Endothelial cell of umbilical vein (primary cell): ENCODE measurements at regions not wholly inside any gene's neighbourhood (a gene's known extent, or its start where the extent isn't known, plus 50 kb on each side); places are given as distances from the start of the nearest gene placed in this dataset.
"Not testable (repeated sequence)": the region's sequence is repeated elsewhere in the genome, so short reads cannot be mapped to it uniquely, and the experiment has no call there.

Source experiments
- BruUV-seq: library from RNA; stranded (reverse); fragments of 400-500 nt; replicated peaks from 2 replicates; lab custom pipeline; 2021; lab: Mats Ljungman, UMichigan
- CTCF ChIA-PET: fragments of 300-600, 350-600 bp; sonication (Branson Sonifier 250); formaldehyde crosslinking; loops from one replicate; lab custom pipeline; 2021; ENCODE audit warnings: antibody characterized with exemption, inconsistent platforms; lab: Charles Lee
- POLR2A ChIA-PET: fragments of 300-600, 350-600 bp; sonication (Branson Sonifier 250); formaldehyde crosslinking; loops from one replicate; lab custom pipeline; 2021; ENCODE audit warnings: antibody characterized with exemption, inconsistent platforms; lab: Charles Lee
- DNase-seq: peaks from one replicate; pipeline ENCODE4 v3.0.0-alpha.2; 2011; ENCODE audit warnings: low read depth, low spot score
- FAIRE-seq: peaks from 2 replicates; lab custom pipeline; 2011; peaks lifted over from hg19 to GRCh38; lab: Jason Lieb, UNC
- H2AFZ ChIP-seq: 2 replicates; pipeline ENCODE4 v1.6.0; 2012; ENCODE audit warnings: low read depth, low read length, control low read depth, inconsistent platforms
- H3K27ac ChIP-seq: 2 replicates; pipeline ENCODE4 v1.5.1; 2011; ENCODE audit warnings: low read depth, mild to moderate bottlenecking, control low read depth, low read length, moderate library complexity; ENCODE audit not compliant: insufficient read depth
- H3K27me3 ChIP-seq, 2 experiments: 2 replicates each; pipeline versions ENCODE4 v1.6.0 to v1.6.1; 2011; ENCODE audit warnings: low read length in 2 of 2, mixed read lengths in 1 of 2; ENCODE audit not compliant: control insufficient read depth in 2 of 2, insufficient read depth in 2 of 2
- H3K36me3 ChIP-seq, 2 experiments: 2 replicates in 1 of 2; 3 replicates in 1 of 2; pipeline ENCODE4 v1.5.1; 2011; ENCODE audit warnings: low read length in 2 of 2, mild to moderate bottlenecking in 1 of 2, moderate library complexity in 1 of 2; ENCODE audit not compliant: control insufficient read depth in 2 of 2, insufficient read depth in 2 of 2; ENCODE audit errors: extremely low read depth in 1 of 2
- H3K4me1 ChIP-seq: 3 replicates; pipeline ENCODE4 v1.5.1; 2011; ENCODE audit warnings: mild to moderate bottlenecking, low read length; ENCODE audit not compliant: control insufficient read depth, insufficient read depth; ENCODE audit errors: extremely low read depth
- H3K4me2 ChIP-seq: 2 replicates; pipeline ENCODE4 v1.6.1; 2011; ENCODE audit warnings: low read length, control low read depth, mixed read lengths; ENCODE audit not compliant: insufficient read depth
- H3K4me3 ChIP-seq, 3 experiments: fragments of 200-600 bp in 1 of 3; sonication (generic), shearing (Covaris generic) in 1 of 3; replicated peaks in 1 of 3; 2 replicates each; pipeline ENCODE4 v1.5.1; 2011 to 2016; ENCODE audit warnings: control low read depth in 3 of 3, low read length in 3 of 3, mild to moderate bottlenecking in 2 of 3, inconsistent platforms in 1 of 3, low read depth in 1 of 3, moderate library complexity in 1 of 3; ENCODE audit not compliant: insufficient read depth in 1 of 3
- H3K79me2 ChIP-seq: 2 replicates; pipeline ENCODE4 v1.6.0; 2012; ENCODE audit warnings: low read length, inconsistent platforms; ENCODE audit not compliant: control insufficient read depth, insufficient read depth
- H3K9ac ChIP-seq: replicated peaks from 2 replicates; pipeline ENCODE3; 2011; ENCODE audit warnings: low read length, control low read depth; ENCODE audit not compliant: insufficient read depth; ENCODE audit errors: extremely low read depth
- H3K9me1 ChIP-seq: replicated peaks from 3 replicates; pipeline ENCODE4 v1.6.0; 2011; ENCODE audit warnings: mild to moderate bottlenecking, low read length; ENCODE audit not compliant: control insufficient read depth, insufficient read depth; ENCODE audit errors: extremely low read depth
- H3K9me3 ChIP-seq: replicated peaks from 2 replicates; pipeline ENCODE4 v1.5.1; 2012; ENCODE audit warnings: low read length, inconsistent platforms; ENCODE audit not compliant: control insufficient read depth, insufficient read depth
- H4K20me1 ChIP-seq: replicated peaks from 2 replicates; pipeline ENCODE3; 2011; ENCODE audit warnings: mild to moderate bottlenecking, low read length; ENCODE audit not compliant: control insufficient read depth, insufficient read depth; ENCODE audit errors: extremely low read depth
- EZH2 ChIP-seq: IDR thresholded peaks from 2 replicates; pipeline ENCODE4 v1.6.1; 2012; ENCODE audit warnings: borderline replicate concordance, low read depth, mild to moderate bottlenecking, moderate library complexity, low read length, inconsistent platforms; ENCODE audit not compliant: severe bottlenecking
- FOS ChIP-seq: IDR thresholded peaks from 2 replicates; pipeline ENCODE4 v1.6.1; 2011; ENCODE audit warnings: mild to moderate bottlenecking, low read length, moderate library complexity, borderline replicate concordance; ENCODE audit not compliant: insufficient read depth
- GATA2 ChIP-seq: IDR thresholded peaks from 2 replicates; pipeline ENCODE4 v1.7.0; 2011; ENCODE audit warnings: low read depth, mild to moderate bottlenecking, moderate library complexity, mixed read lengths, low read length; ENCODE audit not compliant: insufficient read length, insufficient read depth
- JUN ChIP-seq: IDR thresholded peaks from 2 replicates; pipeline ENCODE4 v1.6.1; 2011; ENCODE audit warnings: borderline replicate concordance, low read depth; ENCODE audit not compliant: insufficient read length, insufficient read depth
- MYC ChIP-seq: IDR thresholded peaks from one replicate; pipeline ENCODE4 v1.6.1; 2011; ENCODE audit warnings: mild to moderate bottlenecking, low read depth, low read length
- POLR2A ChIP-seq: IDR thresholded peaks from 2 replicates; pipeline ENCODE4 v1.6.1; 2012; ENCODE audit warnings: low read depth, mild to moderate bottlenecking, control low read depth, low read length
- POLR2AphosphoS5 ChIP-seq: IDR thresholded peaks from 2 replicates; pipeline ENCODE4 v1.6.1; 2012; ENCODE audit warnings: low read depth, mild to moderate bottlenecking, control low read depth, low read length, moderate library complexity; ENCODE audit not compliant: insufficient read depth
- dilution Hi-C: fragments of 300-500 bp; cut with MboI; formaldehyde crosslinking; loops from one replicate; pipeline ENCODE4 v1.15.0; 2019; ENCODE audit warnings: low sequenced_read_pairs; ENCODE audit not compliant: extremely low pct_ligation_motif_present
- intact Hi-C: fragments of 100-400 bp; cut with micrococcal nuclease; formaldehyde crosslinking; loops from one replicate; pipeline ENCODE4 v1.10.0; 2022
- TF ChIP-seq, protein P1 (sequence below), 2 donors: IDR thresholded peaks; 1 replicate in 1 of 2; 2 replicates in 1 of 2; pipeline ENCODE4 v1.5.1; 2011; ENCODE audit warnings: low read length in 2 of 2, mild to moderate bottlenecking in 2 of 2, moderate library complexity in 2 of 2, control low read depth in 1 of 2, inconsistent platforms in 1 of 2, low read depth in 1 of 2; ENCODE audit not compliant: insufficient read depth in 1 of 2; ENCODE audit errors: extremely low read depth in 1 of 2
- TF ChIP-seq, protein P2 (sequence below): IDR thresholded peaks from 2 replicates; pipeline ENCODE4 v1.6.1; 2011; ENCODE audit not compliant: insufficient read depth, insufficient read length

DNA sequence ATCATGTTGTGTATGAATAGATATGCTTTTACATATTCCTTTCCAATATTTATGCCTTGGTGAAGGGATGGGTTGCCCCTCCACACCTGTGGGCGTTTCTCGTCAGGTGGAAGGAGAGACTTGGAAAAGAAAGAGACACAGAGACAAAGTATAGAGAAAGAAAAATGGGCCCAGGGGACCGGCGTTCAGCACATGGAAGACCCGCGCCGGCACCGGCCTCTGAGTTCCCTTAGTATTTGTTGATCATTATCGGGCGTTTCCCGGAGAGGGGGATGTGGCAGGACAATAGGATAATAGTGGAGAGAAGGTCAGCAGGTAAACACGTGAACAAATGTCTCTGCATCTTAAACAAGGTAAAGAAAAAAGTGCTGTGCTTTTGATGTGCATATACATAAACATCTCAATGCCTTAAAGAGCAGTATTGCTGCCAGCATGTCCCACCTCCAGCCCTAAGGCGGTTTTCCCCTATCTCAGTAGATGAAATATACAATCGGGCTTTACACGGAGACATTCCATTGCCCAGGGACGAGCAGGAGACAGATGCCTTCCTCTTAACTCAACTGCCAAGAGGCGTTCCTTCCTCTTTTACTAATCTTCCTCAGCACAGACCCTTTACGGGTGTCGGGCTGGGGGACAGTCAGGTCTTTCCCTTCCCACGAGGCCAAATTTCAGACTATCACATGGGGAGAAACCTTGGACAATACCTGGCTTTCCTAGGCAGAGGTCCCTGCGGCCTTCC, 188.5 kb upstream of the F9 start:
- intact Hi-C loops, H3K27ac ChIP-seq, H3K4me3 ChIP-seq, CTCF ChIA-PET, H4K20me1 ChIP-seq, H3K9me1 ChIP-seq, H3K9me3 ChIP-seq, FAIRE-seq, H3K27me3 ChIP-seq, H3K4me1 ChIP-seq, H2AFZ ChIP-seq, H3K4me2 ChIP-seq, H3K9ac ChIP-seq, DNase-seq, H3K36me3 ChIP-seq, H3K79me2 ChIP-seq, dilution Hi-C loops, POLR2A ChIA-PET, BruUV-seq: not testable (repeated sequence)

- TF ChIP-seq MYC (no peak), JUN (no peak), GATA2 (no peak), POLR2A (no peak), FOS (no peak), EZH2 (no peak), POLR2AphosphoS5 (no peak)
- TF ChIP-seq, protein P1, sequence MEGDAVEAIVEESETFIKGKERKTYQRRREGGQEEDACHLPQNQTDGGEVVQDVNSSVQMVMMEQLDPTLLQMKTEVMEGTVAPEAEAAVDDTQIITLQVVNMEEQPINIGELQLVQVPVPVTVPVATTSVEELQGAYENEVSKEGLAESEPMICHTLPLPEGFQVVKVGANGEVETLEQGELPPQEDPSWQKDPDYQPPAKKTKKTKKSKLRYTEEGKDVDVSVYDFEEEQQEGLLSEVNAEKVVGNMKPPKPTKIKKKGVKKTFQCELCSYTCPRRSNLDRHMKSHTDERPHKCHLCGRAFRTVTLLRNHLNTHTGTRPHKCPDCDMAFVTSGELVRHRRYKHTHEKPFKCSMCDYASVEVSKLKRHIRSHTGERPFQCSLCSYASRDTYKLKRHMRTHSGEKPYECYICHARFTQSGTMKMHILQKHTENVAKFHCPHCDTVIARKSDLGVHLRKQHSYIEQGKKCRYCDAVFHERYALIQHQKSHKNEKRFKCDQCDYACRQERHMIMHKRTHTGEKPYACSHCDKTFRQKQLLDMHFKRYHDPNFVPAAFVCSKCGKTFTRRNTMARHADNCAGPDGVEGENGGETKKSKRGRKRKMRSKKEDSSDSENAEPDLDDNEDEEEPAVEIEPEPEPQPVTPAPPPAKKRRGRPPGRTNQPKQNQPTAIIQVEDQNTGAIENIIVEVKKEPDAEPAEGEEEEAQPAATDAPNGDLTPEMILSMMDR (IDR thresholded peaks at IDR 0.05; ENCODE audit: extremely low read depth in 1 of 2, insufficient read depth in 1 of 2, low read depth in 1 of 2, low read length in 2 of 2): no peak
- TF ChIP-seq, protein P2, sequence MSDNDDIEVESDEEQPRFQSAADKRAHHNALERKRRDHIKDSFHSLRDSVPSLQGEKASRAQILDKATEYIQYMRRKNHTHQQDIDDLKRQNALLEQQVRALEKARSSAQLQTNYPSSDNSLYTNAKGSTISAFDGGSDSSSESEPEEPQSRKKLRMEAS: no peak
- Histone ChIP-seq H3K4me1 (no peaks in the 10 kb centered on the region), H3K9ac (no peak overlapping the region), H3K9me1 (no peaks in the 10 kb centered on the region), H3K27me3 (no peaks in the 10 kb centered on the region), H3K27ac (no peak overlapping the region), H3K79me2 (no peaks in the 10 kb centered on the region), H2AFZ (no peak overlapping the region), H3K36me3 (no peaks in the 10 kb centered on the region), H3K4me3 (no peak overlapping the region), H3K4me2 (no peak overlapping the region), H3K9me3 (no peaks in the 10 kb centered on the region), H4K20me1 (no peaks in the 10 kb centered on the region)
- FAIRE-seq (no peak), DNase-seq (no peak)
- POLR2A ChIA-PET: no interaction called here
- dilution Hi-C loops (no loop called here), intact Hi-C loops (no loop called here)
- BruUV-seq: no TSS peak
- CTCF ChIA-PET: no interaction called here
These were observed 198.1 kb upstream of the F9 start for GRCh38 chrX:139332441-139332840.
